ENCODE measurements at regions not wholly inside any gene's neighbourhood (a gene's known extent, or its start where the extent isn't known, plus 50 kb on each side); places are given as distances from the start of the nearest gene placed in this dataset.

GRCh38 chr13:76523740-76524340 lies 362.4 kb downstream of the KCTD12 start:
- no peak overlapping the region for H3K4me3 Mint-ChIP-seq
- H3K36me3 Mint-ChIP-seq (ENCODE audit: low read depth): no peaks in the 10 kb centered on the region
- no peaks in the 10 kb centered on the region for H3K27me3 Mint-ChIP-seq (ENCODE audit: low read depth)

GRCh38 chr13:76522083-76522755 lies 364.0 kb downstream of the KCTD12 start:
- Mint-ChIP-seq H3K9me3 (no peaks in the 10 kb centered on the region), H3K36me3 (ENCODE audit: low read depth) (no peaks in the 10 kb centered on the region), H3K27me3 (ENCODE audit: low read depth) (no peaks in the 10 kb centered on the region), H3K27ac (no peak overlapping the region), H3K4me3 (no peak overlapping the region), H3K4me1 (ENCODE audit: low read depth) (no peaks in the 10 kb centered on the region)
- no peak for DNase-seq (ENCODE audit: low spot score)

More at GRCh38 chr13:76523740-76524340, 362.4 kb downstream of the KCTD12 start:
- Mint-ChIP-seq H3K9me3 (no peaks in the 10 kb centered on the region), H3K4me1 (ENCODE audit: low read depth) (no peaks in the 10 kb centered on the region), H3K27ac (no peak overlapping the region)
- no peak for DNase-seq (ENCODE audit: low spot score)

GRCh38 chr13:76519685-76520084 lies 366.5 kb downstream of the KCTD12 start:
- Mint-ChIP-seq H3K4me1 (ENCODE audit: low read depth) (no peaks in the 10 kb centered on the region), H3K36me3 (ENCODE audit: low read depth) (no peaks in the 10 kb centered on the region), H3K27ac (no peak overlapping the region), H3K4me3 (no peak overlapping the region), H3K27me3 (ENCODE audit: low read depth) (peaks cover 2% of the 10 kb centered on the region), H3K9me3 (no peaks in the 10 kb centered on the region)
- no peak for DNase-seq (ENCODE audit: low spot score)

GRCh38 chr13:76516586-76516985 lies 369.6 kb downstream of the KCTD12 start:
- no peak overlapping the region for H3K4me3 Mint-ChIP-seq
- no peaks in the 10 kb centered on the region for H3K4me1 Mint-ChIP-seq (ENCODE audit: low read depth)
- no peaks in the 10 kb centered on the region for H3K36me3 Mint-ChIP-seq (ENCODE audit: low read depth)
- no peak overlapping the region for H3K27ac Mint-ChIP-seq
- peaks cover 2% of the 10 kb centered on the region for H3K27me3 Mint-ChIP-seq (ENCODE audit: low read depth)
- no peak for DNase-seq (ENCODE audit: low spot score)
- H3K9me3 Mint-ChIP-seq: no peaks in the 10 kb centered on the region

- no peaks in the 10 kb centered on the region for H3K9me3 Mint-ChIP-seq
- H3K27ac Mint-ChIP-seq: no peak overlapping the region
- no peak overlapping the region for H3K4me3 Mint-ChIP-seq
- H3K36me3 Mint-ChIP-seq (ENCODE audit: low read depth): no peaks in the 10 kb centered on the region
- peaks cover 2% of the 10 kb centered on the region for H3K27me3 Mint-ChIP-seq (ENCODE audit: low read depth)
- no peak for DNase-seq (ENCODE audit: low spot score)
- no peaks in the 10 kb centered on the region for H3K4me1 Mint-ChIP-seq (ENCODE audit: low read depth)
Measured at GRCh38 chr13:76516013-76516412, 370.2 kb downstream of the KCTD12 start.

- H3K27ac Mint-ChIP-seq: no peak overlapping the region
- H3K4me3 Mint-ChIP-seq: no peak overlapping the region
- H3K9me3 Mint-ChIP-seq: no peaks in the 10 kb centered on the region
- H3K36me3 Mint-ChIP-seq (ENCODE audit: low read depth): no peaks in the 10 kb centered on the region
- peaks cover 2% of the 10 kb centered on the region for H3K27me3 Mint-ChIP-seq (ENCODE audit: low read depth)
- DNase-seq (ENCODE audit: low spot score): no peak
- no peaks in the 10 kb centered on the region for H3K4me1 Mint-ChIP-seq (ENCODE audit: low read depth)
Measured at GRCh38 chr13:76512721-76513145, 373.5 kb downstream of the KCTD12 start.

GRCh38 chr13:76505437-76505836 lies 380.8 kb downstream of the KCTD12 start:
- H3K4me3 Mint-ChIP-seq: no peak overlapping the region
- H3K27ac Mint-ChIP-seq: no peak overlapping the region
- H3K36me3 Mint-ChIP-seq (ENCODE audit: low read depth): no peaks in the 10 kb centered on the region
- no peaks in the 10 kb centered on the region for H3K9me3 Mint-ChIP-seq
- no peaks in the 10 kb centered on the region for H3K4me1 Mint-ChIP-seq (ENCODE audit: low read depth)
- DNase-seq (ENCODE audit: low spot score): no peak
- no peaks in the 10 kb centered on the region for H3K27me3 Mint-ChIP-seq (ENCODE audit: low read depth)

GRCh38 chr13:76503766-76504165 lies 382.4 kb downstream of the KCTD12 start:
- no peak overlapping the region for H3K4me3 Mint-ChIP-seq
- DNase-seq (ENCODE audit: low spot score): no peak
- H3K27ac Mint-ChIP-seq: no peak overlapping the region
- H3K36me3 Mint-ChIP-seq (ENCODE audit: low read depth): no peaks in the 10 kb centered on the region
- H3K27me3 Mint-ChIP-seq (ENCODE audit: low read depth): no peaks in the 10 kb centered on the region
- no peaks in the 10 kb centered on the region for H3K4me1 Mint-ChIP-seq (ENCODE audit: low read depth)
- no peaks in the 10 kb centered on the region for H3K9me3 Mint-ChIP-seq

- Mint-ChIP-seq H3K36me3 (ENCODE audit: low read depth) (no peaks in the 10 kb centered on the region), H3K27me3 (ENCODE audit: low read depth) (no peaks in the 10 kb centered on the region), H3K4me3 (no peak overlapping the region), H3K27ac (no peak overlapping the region), H3K4me1 (ENCODE audit: low read depth) (no peaks in the 10 kb centered on the region), H3K9me3 (no peaks in the 10 kb centered on the region)
- no peak for DNase-seq (ENCODE audit: low spot score)
Measured at GRCh38 chr13:76503291-76503690, 382.9 kb downstream of the KCTD12 start.

GRCh38 chr13:76500894-76501293 lies 385.3 kb downstream of the KCTD12 start:
- Mint-ChIP-seq H3K27ac (no peak overlapping the region), H3K9me3 (no peaks in the 10 kb centered on the region), H3K4me3 (no peak overlapping the region), H3K27me3 (ENCODE audit: low read depth) (no peaks in the 10 kb centered on the region), H3K4me1 (ENCODE audit: low read depth) (no peaks in the 10 kb centered on the region), H3K36me3 (ENCODE audit: low read depth) (no peaks in the 10 kb centered on the region)
- no peak for DNase-seq (ENCODE audit: low spot score)

- Mint-ChIP-seq H3K4me3 (no peak overlapping the region), H3K9me3 (no peaks in the 10 kb centered on the region), H3K27ac (no peak overlapping the region), H3K36me3 (ENCODE audit: low read depth) (no peaks in the 10 kb centered on the region), H3K27me3 (ENCODE audit: low read depth) (no peaks in the 10 kb centered on the region), H3K4me1 (ENCODE audit: low read depth) (no peaks in the 10 kb centered on the region)
- DNase-seq (ENCODE audit: low spot score): no peak
Measured at GRCh38 chr13:76499891-76500290, 386.3 kb downstream of the KCTD12 start.

- Mint-ChIP-seq H3K36me3 (ENCODE audit: low read depth) (no peaks in the 10 kb centered on the region), H3K4me1 (ENCODE audit: low read depth) (no peaks in the 10 kb centered on the region), H3K9me3 (no peaks in the 10 kb centered on the region), H3K4me3 (no peak overlapping the region), H3K27ac (no peak overlapping the region), H3K27me3 (ENCODE audit: low read depth) (no peaks in the 10 kb centered on the region)
- no peak for DNase-seq (ENCODE audit: low spot score)
Measured at GRCh38 chr13:76489274-76489673, 396.9 kb downstream of the KCTD12 start.

GRCh38 chr13:76481738-76482137 lies 404.5 kb downstream of the KCTD12 start:
- DNase-seq (ENCODE audit: low spot score): no peak
- no peaks in the 10 kb centered on the region for H3K36me3 Mint-ChIP-seq (ENCODE audit: low read depth)
- H3K27me3 Mint-ChIP-seq (ENCODE audit: low read depth): no peaks in the 10 kb centered on the region
- no peak overlapping the region for H3K27ac Mint-ChIP-seq
- H3K4me3 Mint-ChIP-seq: no peak overlapping the region
- no peaks in the 10 kb centered on the region for H3K9me3 Mint-ChIP-seq
- H3K4me1 Mint-ChIP-seq (ENCODE audit: low read depth): no peaks in the 10 kb centered on the region

GRCh38 chr13:76474966-76475365 lies 411.2 kb downstream of the KCTD12 start:
- no peak overlapping the region for H3K27ac Mint-ChIP-seq
- H3K4me1 Mint-ChIP-seq (ENCODE audit: low read depth): no peaks in the 10 kb centered on the region
- H3K36me3 Mint-ChIP-seq (ENCODE audit: low read depth): no peaks in the 10 kb centered on the region
- H3K27me3 Mint-ChIP-seq (ENCODE audit: low read depth): peaks cover 3% of the 10 kb centered on the region
- no peaks in the 10 kb centered on the region for H3K9me3 Mint-ChIP-seq
- no peak for DNase-seq (ENCODE audit: low spot score)
- H3K4me3 Mint-ChIP-seq: no peak overlapping the region

- Mint-ChIP-seq H3K4me1 (ENCODE audit: low read depth) (no peaks in the 10 kb centered on the region), H3K9me3 (no peaks in the 10 kb centered on the region), H3K27ac (no peak overlapping the region), H3K27me3 (ENCODE audit: low read depth) (peaks cover 3% of the 10 kb centered on the region), H3K4me3 (no peak overlapping the region), H3K36me3 (ENCODE audit: low read depth) (no peaks in the 10 kb centered on the region)
- DNase-seq (ENCODE audit: low spot score): no peak
Measured at GRCh38 chr13:76474356-76474755, 411.8 kb downstream of the KCTD12 start.
